Gastrocnemius medialis (tissue), 4 donors: ENCODE measurements at regions not wholly inside any gene's neighbourhood (a gene's known extent, or its start where the extent isn't known, plus 50 kb on each side); places are given as distances from the start of the nearest gene placed in this dataset.

Source experiments
- ATAC-seq, 2 donors: fragments of 150-250 bp; one replicate each; pipeline ENCODE4 v1.9.1; 2016
- DNase-seq, 2 donors: peaks; one replicate each; pipeline ENCODE4 v3.0.0-alpha.2; 2019
- H3K27ac ChIP-seq, 4 donors: fragments of 200-600 bp; sonication (generic); 1 replicate in 1 of 4; 2 replicates in 3 of 4; pipeline ENCODE4 v1.5.1; 2016 to 2018; ENCODE audit warnings: mild to moderate bottlenecking in 2 of 4, moderate library complexity in 1 of 4
- H3K27me3 ChIP-seq, 3 donors: fragments of 200-600 bp; sonication (generic) in 2 of 3; 1 replicate in 1 of 3; 2 replicates in 2 of 3; pipeline versions ENCODE4 v1.5.1 to v1.6.0; 2016 to 2019; ENCODE audit warnings: mild to moderate bottlenecking in 1 of 3, moderate library complexity in 1 of 3
- H3K36me3 ChIP-seq, 2 donors: fragments of 200-600 bp; sonication (generic) in 1 of 2; one replicate each; pipeline ENCODE4 v1.5.1; 2017 to 2018
- H3K4me1 ChIP-seq, 2 donors: fragments of 200-600 bp; sonication (generic) in 1 of 2; one replicate each; pipeline ENCODE4 v1.5.1; 2016 to 2017; ENCODE audit warnings: mild to moderate bottlenecking in 2 of 2
- H3K4me3 ChIP-seq, 4 donors: fragments of 200-600 bp; sonication (generic) in 3 of 4; 1 replicate in 1 of 4; 2 replicates in 3 of 4; pipeline ENCODE4 v1.5.1; 2016 to 2019; ENCODE audit warnings: mild to moderate bottlenecking in 2 of 4
- H3K9me3 ChIP-seq, 3 donors: fragments of 200-600 bp; sonication (generic) in 2 of 3; 1 replicate in 1 of 3; 2 replicates in 2 of 3; pipeline ENCODE4 v1.5.1; 2016 to 2019
- CTCF ChIP-seq, 5 experiments: fragments of 450-650 bp in 3 of 5; fragments of 200-600 bp in 2 of 5; sonication (generic) in 2 of 5; IDR thresholded peaks in 4 of 5; conservative IDR thresholded peaks in 1 of 5; 1 replicate in 4 of 5; 2 replicates in 1 of 5; pipeline ENCODE4 v1.5.1; 2016 to 2019; ENCODE audit warnings: antibody characterized with exemption in 5 of 5, mild to moderate bottlenecking in 3 of 5, moderate library complexity in 3 of 5
- POLR2A ChIP-seq, 2 donors: fragments of 450-650 bp; IDR thresholded peaks; one replicate each; pipeline ENCODE4 v1.6.1; 2017; ENCODE audit warnings: antibody characterized with exemption in 2 of 2, mild to moderate bottlenecking in 2 of 2, moderate library complexity in 2 of 2
- in situ Hi-C, 4 donors: fragments of 200-750 bp; cut with MboI; loops; one replicate each; pipeline versions ENCODE4 v1.15.0 to v1.8.0; 2017; ENCODE audit warnings: low sequenced_read_pairs in 4 of 4
- intact Hi-C: fragments of 100-400 bp; cut with DNase I; formaldehyde crosslinking; loops from one replicate; pipeline ENCODE4 v1.15.1; 2023; ENCODE audit warnings: low total_unique reads
- microRNA counts, 2 donors: library from miRNA; unstranded; fragments of <30 nt; microRNA quantifications; one replicate each; lab custom pipeline; 2016
- microRNA-seq, 2 donors: library from miRNA; unstranded; fragments of <30 nt; microRNA quantifications; one replicate each; pipeline ENCODE4, GENCODE V29; 2016; ENCODE audit warnings: borderline replicate concordance in 2 of 2

GRCh38 chr4:20645236-20645635 lies 55.0 kb upstream of the PACRGL start:
- in situ Hi-C loops, result no loop called here
- ATAC-seq (no peak), DNase-seq (no peak)
- TF ChIP-seq CTCF (IDR thresholded peaks at IDR 0.05 in 4 of 5, conservative IDR thresholded peaks at IDR 0.05 in 1 of 5) (no peak), POLR2A (IDR thresholded peaks at IDR 0.05) (no peak)
- Histone ChIP-seq H3K9me3 (no peaks in the 10 kb centered on the region), H3K4me3 (no peak overlapping the region), H3K27me3 (no peaks in the 10 kb centered on the region), H3K4me1 (no peaks in the 10 kb centered on the region), H3K27ac (no peak overlapping the region), H3K36me3 (no peaks in the 10 kb centered on the region)
- intact Hi-C loops, result no loop called here

GRCh38 chr4:20646287-20646686 lies 54.0 kb upstream of the PACRGL start:
- in situ Hi-C loops, result no loop called here
- Histone ChIP-seq H3K4me3 (no peak overlapping the region), H3K36me3 (no peaks in the 10 kb centered on the region), H3K27ac (no peak overlapping the region), H3K27me3 (no peaks in the 10 kb centered on the region), H3K4me1 (no peaks in the 10 kb centered on the region), H3K9me3 (no peaks in the 10 kb centered on the region)
- TF ChIP-seq POLR2A (IDR thresholded peaks at IDR 0.05) (no peak), CTCF (IDR thresholded peaks at IDR 0.05 in 4 of 5, conservative IDR thresholded peaks at IDR 0.05 in 1 of 5) (no peak)
- ATAC-seq (no peak), DNase-seq (no peak)
- intact Hi-C loops, result no loop called here

MicroRNA genes in the stretch of these regions (microRNA counts, 767-probe panel; counts per million panel counts)
- microRNA hsa-miR-218-5p (lab: Ali Mortazavi, UCI), result 356 to 448 counts per million in 2 donors

Small RNA genes lying in the stretch of these regions (microRNA-seq; reads per million reads assigned to microRNA genes)
- gene MIR218-1, result 7.1 to 12.8 reads per million in 2 donors
